Endothelial cell of umbilical vein (primary cell): ENCODE measurements at regions not wholly inside any gene's neighbourhood (a gene's known extent, or its start where the extent isn't known, plus 50 kb on each side); places are given as distances from the start of the nearest gene placed in this dataset.

Source experiments
- EZH2 ChIP-seq: IDR thresholded peaks from 2 replicates; pipeline ENCODE4 v1.6.1; 2012; ENCODE audit warnings: borderline replicate concordance, low read depth, mild to moderate bottlenecking, moderate library complexity, low read length, inconsistent platforms; ENCODE audit not compliant: severe bottlenecking
- FOS ChIP-seq: IDR thresholded peaks from 2 replicates; pipeline ENCODE4 v1.6.1; 2011; ENCODE audit warnings: mild to moderate bottlenecking, low read length, moderate library complexity, borderline replicate concordance; ENCODE audit not compliant: insufficient read depth
- MYC ChIP-seq: IDR thresholded peaks from one replicate; pipeline ENCODE4 v1.6.1; 2011; ENCODE audit warnings: mild to moderate bottlenecking, low read depth, low read length
- POLR2A ChIP-seq: IDR thresholded peaks from 2 replicates; pipeline ENCODE4 v1.6.1; 2012; ENCODE audit warnings: low read depth, mild to moderate bottlenecking, control low read depth, low read length
- POLR2AphosphoS5 ChIP-seq: IDR thresholded peaks from 2 replicates; pipeline ENCODE4 v1.6.1; 2012; ENCODE audit warnings: low read depth, mild to moderate bottlenecking, control low read depth, low read length, moderate library complexity; ENCODE audit not compliant: insufficient read depth
- TF ChIP-seq, protein P1 (sequence below), 2 donors: IDR thresholded peaks; 1 replicate in 1 of 2; 2 replicates in 1 of 2; pipeline ENCODE4 v1.5.1; 2011; ENCODE audit warnings: low read length in 2 of 2, mild to moderate bottlenecking in 2 of 2, moderate library complexity in 2 of 2, control low read depth in 1 of 2, inconsistent platforms in 1 of 2, low read depth in 1 of 2; ENCODE audit not compliant: insufficient read depth in 1 of 2; ENCODE audit errors: extremely low read depth in 1 of 2
- TF ChIP-seq, protein P2 (sequence below): IDR thresholded peaks from 2 replicates; pipeline ENCODE4 v1.6.1; 2011; ENCODE audit not compliant: insufficient read depth, insufficient read length

DNA sequence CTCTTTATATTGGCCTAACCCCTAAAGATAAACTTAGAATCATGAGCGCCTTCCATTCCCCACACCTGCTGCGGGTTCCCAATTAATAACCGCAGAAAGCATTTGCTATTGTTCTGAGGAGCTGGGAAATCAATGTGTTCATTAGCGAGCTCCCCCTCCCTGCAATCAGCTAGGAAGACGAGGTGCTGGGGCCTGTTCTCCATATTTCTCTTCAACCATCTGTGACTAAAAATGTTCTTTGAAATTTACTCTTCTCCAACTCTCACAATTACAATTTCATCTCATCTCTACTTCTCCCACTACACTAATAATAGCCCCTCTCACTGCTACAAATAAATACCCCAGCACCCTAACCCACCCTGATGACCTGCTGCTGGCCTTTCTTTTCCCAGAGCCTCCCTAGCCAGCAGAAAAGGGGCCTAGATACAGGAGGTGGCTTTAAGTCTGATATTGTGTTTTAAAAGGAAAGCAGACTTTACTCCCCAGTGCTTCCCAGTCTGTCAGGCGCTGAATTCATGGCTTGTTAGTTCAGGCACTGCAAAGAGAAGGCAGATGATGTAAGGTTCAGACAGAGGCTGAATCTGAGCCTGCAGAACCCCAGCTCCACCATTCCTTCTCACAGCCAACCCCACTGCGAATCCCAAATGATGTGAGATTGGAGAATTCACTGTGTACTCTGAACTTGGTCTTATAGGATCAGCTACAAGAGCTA is 477.5 kb upstream of the DAB1 start:
- TF ChIP-seq, protein P1, sequence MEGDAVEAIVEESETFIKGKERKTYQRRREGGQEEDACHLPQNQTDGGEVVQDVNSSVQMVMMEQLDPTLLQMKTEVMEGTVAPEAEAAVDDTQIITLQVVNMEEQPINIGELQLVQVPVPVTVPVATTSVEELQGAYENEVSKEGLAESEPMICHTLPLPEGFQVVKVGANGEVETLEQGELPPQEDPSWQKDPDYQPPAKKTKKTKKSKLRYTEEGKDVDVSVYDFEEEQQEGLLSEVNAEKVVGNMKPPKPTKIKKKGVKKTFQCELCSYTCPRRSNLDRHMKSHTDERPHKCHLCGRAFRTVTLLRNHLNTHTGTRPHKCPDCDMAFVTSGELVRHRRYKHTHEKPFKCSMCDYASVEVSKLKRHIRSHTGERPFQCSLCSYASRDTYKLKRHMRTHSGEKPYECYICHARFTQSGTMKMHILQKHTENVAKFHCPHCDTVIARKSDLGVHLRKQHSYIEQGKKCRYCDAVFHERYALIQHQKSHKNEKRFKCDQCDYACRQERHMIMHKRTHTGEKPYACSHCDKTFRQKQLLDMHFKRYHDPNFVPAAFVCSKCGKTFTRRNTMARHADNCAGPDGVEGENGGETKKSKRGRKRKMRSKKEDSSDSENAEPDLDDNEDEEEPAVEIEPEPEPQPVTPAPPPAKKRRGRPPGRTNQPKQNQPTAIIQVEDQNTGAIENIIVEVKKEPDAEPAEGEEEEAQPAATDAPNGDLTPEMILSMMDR (IDR thresholded peaks at IDR 0.05; ENCODE audit: extremely low read depth in 1 of 2, insufficient read depth in 1 of 2, low read depth in 1 of 2, low read length in 2 of 2): no peak
- no peak for TF ChIP-seq FOS
- no peak for TF ChIP-seq MYC
- TF ChIP-seq POLR2AphosphoS5: no peak
- TF ChIP-seq POLR2A: no peak
- TF ChIP-seq EZH2: no peak
- TF ChIP-seq, protein P2, sequence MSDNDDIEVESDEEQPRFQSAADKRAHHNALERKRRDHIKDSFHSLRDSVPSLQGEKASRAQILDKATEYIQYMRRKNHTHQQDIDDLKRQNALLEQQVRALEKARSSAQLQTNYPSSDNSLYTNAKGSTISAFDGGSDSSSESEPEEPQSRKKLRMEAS: no peak
